ENCODE measurements at regions not wholly inside any gene's neighbourhood (a gene's known extent, or its start where the extent isn't known, plus 50 kb on each side); places are given as distances from the start of the nearest gene placed in this dataset.

DNA sequence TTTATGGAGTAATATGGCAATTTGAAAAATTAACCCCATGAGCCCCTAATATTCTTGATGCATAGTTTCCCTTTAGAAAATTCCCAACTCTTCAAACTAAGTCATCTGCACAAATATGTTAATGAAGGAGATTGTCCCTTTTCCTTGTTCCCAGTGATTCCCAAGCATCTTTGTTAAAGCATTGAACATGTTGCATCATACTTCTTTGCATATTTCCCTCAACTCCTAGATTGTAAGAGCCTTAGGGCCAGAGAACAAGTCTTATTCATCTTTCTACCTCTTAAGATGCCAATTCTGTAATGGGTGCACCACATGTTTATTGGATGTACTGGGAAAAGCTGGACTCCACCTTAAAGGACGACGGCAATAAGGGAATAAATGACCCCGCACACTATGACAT, 223.4 kb downstream of the PLK2 start:
- Histone ChIP-seq H3K27ac (ENCODE audit: low read length) (no peak overlapping the region), H3K27me3 (ENCODE audit: control insufficient read depth, insufficient read depth, low read length) (no peaks in the 10 kb centered on the region), H3K4me3 (ENCODE audit: low read length) (no peak overlapping the region), H3K4me1 (ENCODE audit: control insufficient read depth, insufficient read depth, low read length) (no peaks in the 10 kb centered on the region), H3K36me3 (ENCODE audit: control insufficient read depth, insufficient read depth, low read length) (no peaks in the 10 kb centered on the region), H3K9me3 (ENCODE audit: control insufficient read depth, insufficient read depth, low read length) (no peaks in the 10 kb centered on the region)
- H3K27ac Mint-ChIP-seq, result no peak overlapping the region
- 94% methylated on average over 3 of the region's 3 CpGs for WGBS (ENCODE audit: insufficient coverage)
- ATAC-seq, result no peak
- H3K36me3 Mint-ChIP-seq, result no peaks in the 10 kb centered on the region
- intact Hi-C loops (cut with micrococcal nuclease), result no loop called here
- H3K27me3 Mint-ChIP-seq (ENCODE audit: low read depth in 2 of 2), result no peaks in the 10 kb centered on the region
- no peaks in the 10 kb centered on the region for H3K4me1 Mint-ChIP-seq
- no peak overlapping the region for H3K4me3 Mint-ChIP-seq
- H3K9me3 Mint-ChIP-seq, result no peaks in the 10 kb centered on the region
- no peak for DNase-seq
- TF ChIP-seq, protein P1, sequence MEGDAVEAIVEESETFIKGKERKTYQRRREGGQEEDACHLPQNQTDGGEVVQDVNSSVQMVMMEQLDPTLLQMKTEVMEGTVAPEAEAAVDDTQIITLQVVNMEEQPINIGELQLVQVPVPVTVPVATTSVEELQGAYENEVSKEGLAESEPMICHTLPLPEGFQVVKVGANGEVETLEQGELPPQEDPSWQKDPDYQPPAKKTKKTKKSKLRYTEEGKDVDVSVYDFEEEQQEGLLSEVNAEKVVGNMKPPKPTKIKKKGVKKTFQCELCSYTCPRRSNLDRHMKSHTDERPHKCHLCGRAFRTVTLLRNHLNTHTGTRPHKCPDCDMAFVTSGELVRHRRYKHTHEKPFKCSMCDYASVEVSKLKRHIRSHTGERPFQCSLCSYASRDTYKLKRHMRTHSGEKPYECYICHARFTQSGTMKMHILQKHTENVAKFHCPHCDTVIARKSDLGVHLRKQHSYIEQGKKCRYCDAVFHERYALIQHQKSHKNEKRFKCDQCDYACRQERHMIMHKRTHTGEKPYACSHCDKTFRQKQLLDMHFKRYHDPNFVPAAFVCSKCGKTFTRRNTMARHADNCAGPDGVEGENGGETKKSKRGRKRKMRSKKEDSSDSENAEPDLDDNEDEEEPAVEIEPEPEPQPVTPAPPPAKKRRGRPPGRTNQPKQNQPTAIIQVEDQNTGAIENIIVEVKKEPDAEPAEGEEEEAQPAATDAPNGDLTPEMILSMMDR (IDR thresholded peaks at IDR 0.05), result no peak

- H3K36me3 ChIP-seq (ENCODE audit: control insufficient read depth, insufficient read depth, low read length), result no peaks in the 10 kb centered on the region
- DNase-seq (no peak), ATAC-seq (no peak)
- intact Hi-C loops (cut with micrococcal nuclease), result no loop called here
- no peak overlapping the region for H3K4me3 Mint-ChIP-seq
- no peak overlapping the region for H3K4me3 ChIP-seq (ENCODE audit: low read length)
- TF ChIP-seq, protein P1 (IDR thresholded peaks at IDR 0.05), result no peak
- H3K36me3 Mint-ChIP-seq, result no peaks in the 10 kb centered on the region
- H3K27ac Mint-ChIP-seq, result no peak overlapping the region
- H3K9me3 ChIP-seq (ENCODE audit: control insufficient read depth, insufficient read depth, low read length), result no peaks in the 10 kb centered on the region
- no peaks in the 10 kb centered on the region for H3K4me1 Mint-ChIP-seq
- no peaks in the 10 kb centered on the region for H3K27me3 ChIP-seq (ENCODE audit: control insufficient read depth, insufficient read depth, low read length)
- H3K9me3 Mint-ChIP-seq, result no peaks in the 10 kb centered on the region
- H3K27me3 Mint-ChIP-seq (ENCODE audit: low read depth in 2 of 2), result no peaks in the 10 kb centered on the region
- 40% methylated on average over 3 of the region's 3 CpGs for WGBS (ENCODE audit: insufficient coverage)
- H3K4me1 ChIP-seq (ENCODE audit: control insufficient read depth, insufficient read depth, low read length), result no peaks in the 10 kb centered on the region
- no peak overlapping the region for H3K27ac ChIP-seq (ENCODE audit: low read length)
Observed at GRCh38 chr5:58235299-58235698, 224.6 kb downstream of the PLK2 start.

GRCh38 chr5:58232130-58232529, 227.8 kb downstream of the PLK2 start:
- no peak overlapping the region for H3K27ac Mint-ChIP-seq

GRCh38 chr5:58231041-58231440, 228.8 kb downstream of the PLK2 start:
- no peaks in the 10 kb centered on the region for H3K4me1 Mint-ChIP-seq
- no peaks in the 10 kb centered on the region for H3K27me3 ChIP-seq (ENCODE audit: control insufficient read depth, insufficient read depth, low read length)
- no peak overlapping the region for H3K4me3 Mint-ChIP-seq
- no peak for DNase-seq
- H3K9me3 Mint-ChIP-seq, result peaks cover 0 to 2% of the 10 kb centered on the region in 2 donors
- TF ChIP-seq, protein P1 (IDR thresholded peaks at IDR 0.05), result no peak
- H3K36me3 Mint-ChIP-seq, result no peaks in the 10 kb centered on the region
- no peak overlapping the region for H3K4me3 ChIP-seq (ENCODE audit: low read length)
- 40% methylated on average over 1 of the region's 1 CpG for WGBS (ENCODE audit: insufficient coverage)
- no peaks in the 10 kb centered on the region for H3K27me3 Mint-ChIP-seq (ENCODE audit: low read depth in 2 of 2)
- H3K9me3 ChIP-seq (ENCODE audit: control insufficient read depth, insufficient read depth, low read length), result no peaks in the 10 kb centered on the region
- no peak for ATAC-seq
- H3K36me3 ChIP-seq (ENCODE audit: control insufficient read depth, insufficient read depth, low read length), result no peaks in the 10 kb centered on the region
- no peaks in the 10 kb centered on the region for H3K4me1 ChIP-seq (ENCODE audit: control insufficient read depth, insufficient read depth, low read length)
- no peak overlapping the region for H3K27ac Mint-ChIP-seq
- no peak overlapping the region for H3K27ac ChIP-seq (ENCODE audit: low read length)
- intact Hi-C loops (cut with micrococcal nuclease), result no loop called here

More at GRCh38 chr5:58232130-58232529, 227.8 kb downstream of the PLK2 start:
- H3K27me3 Mint-ChIP-seq (ENCODE audit: low read depth in 2 of 2), result no peaks in the 10 kb centered on the region
- Histone ChIP-seq H3K36me3 (ENCODE audit: control insufficient read depth, insufficient read depth, low read length) (no peaks in the 10 kb centered on the region), H3K9me3 (ENCODE audit: control insufficient read depth, insufficient read depth, low read length) (no peaks in the 10 kb centered on the region), H3K27ac (ENCODE audit: low read length) (no peak overlapping the region), H3K27me3 (ENCODE audit: control insufficient read depth, insufficient read depth, low read length) (no peaks in the 10 kb centered on the region), H3K4me3 (ENCODE audit: low read length) (no peak overlapping the region), H3K4me1 (ENCODE audit: control insufficient read depth, insufficient read depth, low read length) (no peaks in the 10 kb centered on the region)
- no peak overlapping the region for H3K4me3 Mint-ChIP-seq
- intact Hi-C loops (cut with micrococcal nuclease), result no loop called here
- H3K4me1 Mint-ChIP-seq, result no peaks in the 10 kb centered on the region
- TF ChIP-seq, protein P1 (IDR thresholded peaks at IDR 0.05), result no peak
- ATAC-seq (no peak), DNase-seq (no peak)
- no peaks in the 10 kb centered on the region for H3K36me3 Mint-ChIP-seq
- H3K9me3 Mint-ChIP-seq, result no peaks in the 10 kb centered on the region
- WGBS (ENCODE audit: insufficient coverage), result 93% methylated on average over 2 of the region's 5 CpGs
